T-helper 1 cell treated with Interleukin-12 subunit alpha and Interleukin-12 subunit beta and Interleukin-4 antibody, amounts not matched to agents 30 ng/mL and 1 ng/mL, for 36 hours (primary cell): ENCODE measurements at regions not wholly inside any gene's neighbourhood (a gene's known extent, or its start where the extent isn't known, plus 50 kb on each side); places are given as distances from the start of the nearest gene placed in this dataset.

ENCODE experiments used
- intact Hi-C: fragments of 100-400 bp; cut with micrococcal nuclease; formaldehyde crosslinking; loops from one replicate; pipeline ENCODE4 v1.15.1; 2024

- intact Hi-C loops = no loop called here
Measured at GRCh38 chr3:30945291-30945690, 50.8 kb upstream of the GADL1 start.

GRCh38 chr3:30948426-30948825 lies 54.0 kb upstream of the GADL1 start:
- intact Hi-C loops = no loop called here

GRCh38 chr3:30951826-30952225 lies 57.4 kb upstream of the GADL1 start:
- intact Hi-C loops = no loop called here

DNA sequence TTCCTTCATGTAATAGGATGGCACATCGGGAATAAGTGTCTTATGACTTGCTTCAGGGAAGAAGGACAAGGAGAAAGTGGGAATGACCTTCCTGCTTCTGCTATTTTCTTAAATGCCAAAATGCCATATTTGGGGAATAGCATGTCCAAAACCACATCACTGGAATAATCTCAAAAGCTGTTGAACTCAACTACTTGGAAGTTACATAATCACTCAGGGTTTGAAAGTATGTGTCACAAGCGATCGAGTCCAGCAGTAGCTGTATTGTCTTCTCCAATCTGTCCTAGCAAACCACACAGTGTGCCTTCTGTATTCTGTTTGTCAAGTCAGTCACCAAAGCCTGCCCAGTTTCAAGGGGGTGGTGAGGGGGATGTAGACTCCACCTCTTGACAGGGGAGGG lies 58.3 kb upstream of the GADL1 start:
- intact Hi-C loops = no loop called here

DNA sequence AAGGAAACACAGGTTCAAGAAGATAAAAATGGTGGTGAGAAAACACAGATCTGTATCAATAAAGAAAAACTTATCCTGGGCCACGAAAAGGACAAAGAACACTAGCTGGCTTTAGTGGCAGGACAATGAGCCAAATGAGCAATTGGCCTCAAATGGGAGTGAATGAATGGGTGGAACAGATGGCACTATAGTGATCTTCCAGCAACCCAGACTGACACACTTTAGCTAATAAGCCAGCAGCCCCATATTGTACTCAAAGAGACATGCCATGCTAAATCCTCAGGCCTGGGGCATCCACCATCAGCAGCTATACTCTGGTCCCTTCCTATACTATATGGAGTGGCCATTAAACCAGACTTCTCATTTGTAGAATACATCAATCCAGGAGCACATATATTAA lies 60.0 kb upstream of the GADL1 start:
- intact Hi-C loops = no loop called here

- intact Hi-C loops = no loop called here
Measured at GRCh38 chr3:30962084-30962483, 67.6 kb upstream of the GADL1 start.

GRCh38 chr3:30962493-30962892 lies 68.0 kb upstream of the GADL1 start:
- intact Hi-C loops = no loop called here

- intact Hi-C loops = no loop called here
Measured at GRCh38 chr3:30963223-30963722, 68.8 kb upstream of the GADL1 start.

DNA sequence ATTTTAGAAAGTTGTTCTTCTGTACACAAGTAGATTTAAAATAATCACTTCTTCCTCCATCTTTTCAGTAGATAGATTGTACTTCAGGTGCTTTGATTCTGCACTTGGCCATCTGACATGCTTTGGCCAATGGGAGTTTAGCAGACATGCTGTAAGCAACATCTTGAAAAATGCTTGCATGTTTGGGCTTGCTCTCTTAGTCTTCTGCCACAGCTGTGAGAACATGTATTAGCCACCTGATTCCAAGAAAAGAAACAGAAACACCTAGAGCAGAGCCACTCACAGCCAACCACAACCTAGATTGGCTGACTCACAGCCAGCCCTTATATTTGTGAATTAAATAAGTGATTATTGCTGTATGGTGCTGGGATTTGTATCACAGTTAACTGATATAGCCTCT lies 70.2 kb upstream of the GADL1 start:
- intact Hi-C loops = loop anchor here (2.0 to 5.0 kb wide), 2 partner anchors 113 to 142 kb away; no protein-coding TSS in a partner anchor

- intact Hi-C loops = loop anchor here (5.0 kb wide), 1 partner anchor 110 kb away; no protein-coding TSS in a partner anchor
Measured at GRCh38 chr3:30966896-30967295, 72.4 kb upstream of the GADL1 start.

GRCh38 chr3:30970183-30970582 lies 75.7 kb upstream of the GADL1 start:
- intact Hi-C loops = no loop called here

GRCh38 chr3:30972449-30972848 lies 78.0 kb upstream of the GADL1 start:
- intact Hi-C loops = no loop called here

DNA sequence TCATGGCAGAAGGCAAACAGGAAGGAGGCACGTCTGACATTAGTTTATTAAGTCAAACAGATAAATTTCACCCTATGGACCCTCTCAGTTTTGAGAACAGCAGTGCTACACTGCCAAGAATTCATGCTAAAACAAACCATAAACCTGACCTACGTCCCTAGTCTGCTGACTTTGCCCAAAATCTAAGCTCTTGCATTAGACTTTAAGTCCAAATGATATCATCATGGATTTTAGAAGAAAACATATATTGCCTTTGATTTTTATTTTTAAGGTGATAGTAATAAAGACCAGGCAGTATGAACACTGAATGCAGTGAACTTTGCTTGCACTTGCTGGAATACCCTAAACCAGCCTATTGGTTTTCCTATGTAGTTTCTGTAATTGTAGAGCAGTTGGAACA lies 79.6 kb upstream of the GADL1 start:
- intact Hi-C loops = no loop called here

DNA sequence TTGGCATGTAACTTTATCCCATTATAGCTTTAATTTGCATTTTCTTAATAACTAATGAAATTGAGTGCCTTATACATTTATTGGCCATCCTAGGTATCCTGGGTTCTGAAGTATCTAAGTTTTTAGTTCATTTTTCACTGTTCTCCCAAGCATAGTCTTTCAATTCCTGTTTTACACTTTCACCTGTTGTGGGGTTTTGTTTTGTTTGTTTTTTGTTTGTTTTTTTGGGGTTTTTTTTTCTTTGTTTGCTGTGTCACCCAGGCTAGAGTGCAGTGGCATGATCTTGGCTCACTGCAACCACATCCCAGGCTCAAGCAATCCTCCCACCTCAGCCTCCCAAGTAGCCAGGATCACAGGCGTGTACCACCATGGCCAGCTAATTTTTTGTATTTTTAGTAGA lies 83.1 kb upstream of the GADL1 start:
- intact Hi-C loops = no loop called here

DNA sequence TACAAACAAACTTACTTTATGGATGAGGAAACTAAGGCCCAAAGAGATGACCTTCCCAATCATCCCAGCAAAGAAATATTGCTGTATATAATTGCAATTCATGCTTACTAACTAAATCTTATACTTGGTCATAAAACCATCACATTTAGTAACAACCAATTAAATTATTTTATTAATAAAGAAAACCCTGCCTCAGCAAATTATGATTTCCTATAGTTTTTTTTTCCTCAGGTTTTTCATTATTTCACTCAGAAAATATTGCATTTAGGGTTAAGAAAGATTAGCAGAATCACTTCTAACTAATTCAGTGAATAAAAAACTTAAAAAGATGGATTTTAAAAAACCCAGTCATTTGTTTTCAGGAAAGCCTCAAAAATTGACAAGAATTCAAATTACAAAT lies 86.5 kb upstream of the GADL1 start:
- intact Hi-C loops = no loop called here

GRCh38 chr3:30982416-30983075 lies 88.1 kb upstream of the GADL1 start:
- intact Hi-C loops = no loop called here

DNA sequence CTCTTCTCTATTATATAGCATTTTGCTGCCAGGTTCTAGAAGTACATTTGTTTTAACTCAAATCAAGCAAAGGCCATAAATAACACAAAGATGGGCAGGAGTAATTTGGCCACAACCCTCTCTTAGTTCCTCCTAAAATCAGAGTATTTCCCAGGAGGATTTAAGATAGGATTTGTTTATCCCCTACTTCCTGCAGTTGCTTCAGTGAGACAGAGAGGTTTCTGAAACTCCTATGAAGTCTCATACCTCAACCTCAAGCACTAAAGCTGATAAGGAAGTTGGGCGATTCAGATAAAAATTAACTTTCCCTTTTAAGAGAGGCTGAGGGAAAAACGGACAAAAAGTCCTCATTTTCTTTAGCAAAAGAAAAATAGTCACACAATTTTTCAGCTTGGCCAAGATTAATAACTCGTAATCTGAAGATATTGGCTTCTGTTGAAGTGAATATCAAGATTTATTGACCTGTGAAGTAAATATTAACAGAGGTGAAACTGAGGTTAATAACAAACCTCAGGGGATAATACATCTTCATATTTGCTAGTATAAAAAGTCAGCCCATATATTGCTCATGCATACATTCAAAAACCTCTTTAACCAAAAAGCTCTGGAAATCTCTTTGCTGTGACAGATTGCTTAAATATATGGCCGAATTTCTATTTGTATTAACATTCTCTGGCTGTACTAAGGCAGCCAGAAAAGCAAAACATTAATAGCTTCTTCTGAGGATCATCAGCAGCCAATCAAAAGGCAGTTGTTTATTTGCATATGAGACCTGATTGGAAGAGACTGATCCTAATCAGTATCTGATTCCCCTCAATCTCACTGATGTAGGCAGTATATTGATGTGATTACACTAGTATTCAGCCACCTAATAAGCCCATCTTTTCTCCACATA lies 90.6 kb upstream of the GADL1 start:
- intact Hi-C loops = no loop called here

- intact Hi-C loops = no loop called here
Measured at GRCh38 chr3:30986551-30986950, 92.1 kb upstream of the GADL1 start.

DNA sequence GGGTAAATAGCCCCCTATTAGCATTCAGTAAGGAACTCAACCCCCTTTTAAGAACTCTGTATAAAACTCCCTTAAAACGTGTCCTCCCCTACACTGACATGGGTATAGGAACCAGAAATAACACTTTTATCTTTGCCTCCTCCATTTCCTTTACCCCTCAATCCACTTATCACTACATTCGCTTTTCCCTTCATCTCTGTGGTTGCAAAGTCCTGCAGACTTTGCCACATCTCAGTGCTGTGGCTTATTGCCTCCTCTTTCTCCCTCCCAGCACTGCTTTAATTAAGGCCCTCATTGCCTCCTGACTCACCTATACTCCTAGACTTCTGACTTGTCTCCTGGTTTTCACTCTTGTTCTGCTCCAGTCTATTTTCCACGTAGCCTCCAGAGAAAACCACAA lies 94.3 kb upstream of the GADL1 start:
- intact Hi-C loops = no loop called here

GRCh38 chr3:30989276-30990030 lies 95.0 kb upstream of the GADL1 start:
- intact Hi-C loops = no loop called here

GRCh38 chr3:30996467-30996866 lies 102.0 kb upstream of the GADL1 start:
- intact Hi-C loops = no loop called here

- intact Hi-C loops = no loop called here
Measured at GRCh38 chr3:31002730-31003129, 108.3 kb upstream of the GADL1 start.
